HEK293 (cell line): ENCODE measurements at regions not wholly inside any gene's neighbourhood (a gene's known extent, or its start where the extent isn't known, plus 50 kb on each side); places are given as distances from the start of the nearest gene placed in this dataset.

Experiments used
- CTCF ChIA-PET: fragments of 350-600 bp; formaldehyde crosslinking; extraction: SDS; loops from one replicate; lab custom pipeline; 2021; ENCODE audit warnings: antibody characterized with exemption; lab: Yijun Ruan, JAX
- POLR2A ChIA-PET: fragments of 300-600 bp; formaldehyde crosslinking; extraction: SDS; loops from one replicate; lab custom pipeline; 2020; ENCODE audit warnings: antibody characterized with exemption, inconsistent platforms; lab: Yijun Ruan, JAX
- H3K27ac ChIP-seq: fragments of 200-500 bp; sonication (Bioruptor generic); 2 replicates; pipeline ENCODE4 v1.5.1; 2014; ENCODE audit warnings: low read depth, low read length, control low read depth, inconsistent platforms; ENCODE audit errors: extremely low read depth
- H3K36me3 ChIP-seq, 2 experiments: fragments of 200-500 bp in 1 of 2; sonication (Bioruptor generic) in 1 of 2; 1 replicate in 1 of 2; 2 replicates in 1 of 2; pipeline ENCODE4 v1.5.1; 2014 to 2017; ENCODE audit warnings: inconsistent platforms in 2 of 2, low read length in 2 of 2; ENCODE audit not compliant: control insufficient read depth in 2 of 2, insufficient read depth in 1 of 2
- H3K4me1 ChIP-seq: fragments of 200-500 bp; sonication (Bioruptor generic); 2 replicates; pipeline ENCODE4 v1.5.1; 2014; ENCODE audit warnings: mild to moderate bottlenecking, low read length, inconsistent platforms; ENCODE audit not compliant: control insufficient read depth, insufficient read depth
- H3K4me3 ChIP-seq: 2 replicates; pipeline ENCODE4 v1.5.1; 2011; ENCODE audit warnings: low read depth, mild to moderate bottlenecking, control low read depth, low read length, moderate library complexity
- H3K9me3 ChIP-seq: fragments of 200-500 bp; sonication (Bioruptor generic); 2 replicates; pipeline ENCODE4 v1.5.1; 2014; ENCODE audit warnings: low read depth, low read length, inconsistent platforms; ENCODE audit not compliant: control insufficient read depth, insufficient read depth
- ATF2 ChIP-seq: fragments of 450-650 bp; formaldehyde crosslinking; IDR thresholded peaks from 2 replicates; pipeline ENCODE4 v1.5.1; 2016; ENCODE audit warnings: missing biosample characterization, missing genetic modification characterization, low read depth
- KLF1 ChIP-seq: fragments of 450-650 bp; formaldehyde crosslinking; IDR thresholded peaks from 2 replicates; pipeline ENCODE4 v1.5.1; 2016; ENCODE audit warnings: missing biosample characterization, missing genetic modification characterization
- MEIS1 ChIP-seq: sonication (generic); formaldehyde crosslinking; IDR thresholded peaks from 2 replicates; pipeline ENCODE4 v1.8.1; 2022; ENCODE audit warnings: missing genetic modification reagents, mild to moderate bottlenecking, borderline replicate concordance
- TSHZ1 ChIP-seq: fragments of 450-650 bp; formaldehyde crosslinking; IDR thresholded peaks from 2 replicates; pipeline ENCODE4 v1.5.1; 2016; ENCODE audit warnings: missing biosample characterization, missing genetic modification characterization, borderline replicate concordance
- ZNF121 ChIP-seq: fragments of 450-650 bp; formaldehyde crosslinking; IDR thresholded peaks from 2 replicates; pipeline ENCODE4 v1.5.1; 2016; ENCODE audit warnings: missing biosample characterization, missing genetic modification characterization
- ZNF146 ChIP-seq: fragments of 450-650 bp; formaldehyde crosslinking; IDR thresholded peaks from 2 replicates; pipeline ENCODE4 v1.5.1; 2016; ENCODE audit warnings: missing biosample characterization, missing genetic modification characterization
- ZNF214 ChIP-seq: fragments of 450-650 bp; formaldehyde crosslinking; IDR thresholded peaks from 2 replicates; pipeline ENCODE4 v1.5.1; 2017; ENCODE audit warnings: missing biosample characterization, mild to moderate bottlenecking, missing genetic modification characterization, borderline replicate concordance
- ZNF324 ChIP-seq: fragments of 450-650 bp; formaldehyde crosslinking; IDR thresholded peaks from 2 replicates; pipeline ENCODE4 v1.5.1; 2016; ENCODE audit warnings: missing biosample characterization, missing genetic modification characterization
- ZNF366 ChIP-seq: fragments of 450-650 bp; formaldehyde crosslinking; conservative IDR thresholded peaks from 2 replicates; pipeline ENCODE4 v1.5.1; 2016; ENCODE audit warnings: missing biosample characterization, missing genetic modification characterization
- ZNF548 ChIP-seq: fragments of 450-650 bp; formaldehyde crosslinking; IDR thresholded peaks from 2 replicates; pipeline ENCODE4 v1.5.1; 2016; ENCODE audit warnings: missing biosample characterization, missing genetic modification characterization
- ZNF629 ChIP-seq: fragments of 450-650 bp; formaldehyde crosslinking; IDR thresholded peaks from 2 replicates; pipeline ENCODE4 v1.5.1; 2017; ENCODE audit warnings: missing biosample characterization, missing genetic modification characterization
- ZNF639 ChIP-seq: fragments of 450-650 bp; formaldehyde crosslinking; IDR thresholded peaks from 2 replicates; pipeline ENCODE4 v1.5.1; 2016; ENCODE audit warnings: missing biosample characterization, missing genetic modification characterization
- ZNF654 ChIP-seq: fragments of 450-650 bp; formaldehyde crosslinking; IDR thresholded peaks from 2 replicates; pipeline ENCODE4 v1.5.1; 2016; ENCODE audit warnings: low read depth, missing biosample characterization, missing genetic modification characterization
- ZNF658 ChIP-seq: fragments of 450-650 bp; formaldehyde crosslinking; IDR thresholded peaks from 2 replicates; pipeline ENCODE4; 2016; ENCODE audit warnings: missing biosample characterization, missing genetic modification characterization
- ZNF776 ChIP-seq: fragments of 450-650 bp; formaldehyde crosslinking; IDR thresholded peaks from 2 replicates; pipeline ENCODE4 v1.5.0; 2017; ENCODE audit warnings: missing biosample characterization, missing genetic modification characterization, borderline replicate concordance
- ZNF785 ChIP-seq: fragments of 450-650 bp; formaldehyde crosslinking; IDR thresholded peaks from 2 replicates; pipeline ENCODE4 v1.5.1; 2016; ENCODE audit warnings: missing biosample characterization, missing genetic modification characterization
- ZSCAN23 ChIP-seq: fragments of 450-650 bp; formaldehyde crosslinking; IDR thresholded peaks from 2 replicates; pipeline ENCODE4 v1.5.1; 2016; ENCODE audit warnings: missing biosample characterization, missing genetic modification characterization
- TF ChIP-seq, protein P1 (sequence below): IDR thresholded peaks from 2 replicates; pipeline ENCODE4 v1.6.1; 2011; ENCODE audit warnings: mild to moderate bottlenecking, low read depth, low read length, borderline replicate concordance
- TF ChIP-seq, protein P2 (sequence below): fragments of 450-650 bp; formaldehyde crosslinking; IDR thresholded peaks from 2 replicates; pipeline ENCODE4 v1.5.1; 2016; ENCODE audit warnings: missing biosample characterization, missing genetic modification characterization

- Histone ChIP-seq H3K27ac (no peak overlapping the region), H3K4me3 (no peak overlapping the region), H3K9me3 (no peaks in the 10 kb centered on the region), H3K4me1 (no peaks in the 10 kb centered on the region), H3K36me3 (no peaks in the 10 kb centered on the region)
- TF ChIP-seq ZNF776: no peak
- TF ChIP-seq ZNF146 (tag by site-specific recombination): no peak
- POLR2A ChIA-PET: no interaction called here
- CTCF ChIA-PET: interaction anchor here (0.6 kb wide), 2 partner anchors 12 to 123 kb away, joined by 5 read pairs; no protein-coding TSS in a partner anchor
These were observed 739.3 kb upstream of the FAM241A start for GRCh38 chr4:111405989-111406388.

DNA sequence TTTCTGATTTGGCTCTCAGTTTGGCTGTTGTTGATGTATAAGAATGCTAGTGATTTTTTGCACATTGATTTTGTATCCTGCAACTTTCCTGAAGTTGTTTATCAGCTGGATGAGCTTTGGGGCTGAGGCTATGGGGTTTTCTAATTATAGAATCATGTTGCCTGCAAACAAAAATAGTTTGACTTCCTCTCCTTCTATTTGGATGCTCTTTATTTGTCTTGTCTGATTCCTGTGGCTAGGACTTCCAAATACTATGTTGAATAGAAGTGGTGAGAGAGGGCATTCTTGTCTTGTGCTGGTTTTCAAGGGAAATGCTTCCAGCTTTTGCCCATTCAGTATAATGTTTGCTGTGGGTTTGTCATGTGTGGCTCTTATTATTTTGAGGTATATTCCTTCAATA is 734.7 kb upstream of the FAM241A start:
- POLR2A ChIA-PET: no interaction called here
- TF ChIP-seq ZSCAN23 (no peak), ZNF324 (tag by site-specific recombination) (no peak)

GRCh38 chr4:111417521-111417920 is 727.7 kb upstream of the FAM241A start:
- POLR2A ChIA-PET: no interaction called here
- no peaks in the 10 kb centered on the region for H3K9me3 ChIP-seq
- no peak overlapping the region for H3K4me3 ChIP-seq
- H3K36me3 ChIP-seq: no peaks in the 10 kb centered on the region
- CTCF ChIA-PET: interaction anchor here (0.7 kb wide), 1 partner anchor 11 kb away, joined by 5 read pairs; no protein-coding TSS in a partner anchor
- no peaks in the 10 kb centered on the region for H3K4me1 ChIP-seq
- no peak overlapping the region for H3K27ac ChIP-seq
- TF ChIP-seq MEIS1 (no peak), ZNF639 (tag by site-specific recombination) (no peak), ZNF214 (tag by site-specific recombination) (no peak), ZNF121 (tag by site-specific recombination) (no peak), ZNF366 (tag by site-specific recombination) (no peak), ZNF629 (tag by site-specific recombination) (no peak), ZNF654 (tag by site-specific recombination) (no peak), ZNF785 (tag by site-specific recombination) (no peak), ZNF658 (tag by site-specific recombination) (no peak), ATF2 (no peak), ZNF548 (no peak), KLF1 (tag by site-specific recombination) (no peak), TSHZ1 (no peak)
- TF ChIP-seq, protein P1, sequence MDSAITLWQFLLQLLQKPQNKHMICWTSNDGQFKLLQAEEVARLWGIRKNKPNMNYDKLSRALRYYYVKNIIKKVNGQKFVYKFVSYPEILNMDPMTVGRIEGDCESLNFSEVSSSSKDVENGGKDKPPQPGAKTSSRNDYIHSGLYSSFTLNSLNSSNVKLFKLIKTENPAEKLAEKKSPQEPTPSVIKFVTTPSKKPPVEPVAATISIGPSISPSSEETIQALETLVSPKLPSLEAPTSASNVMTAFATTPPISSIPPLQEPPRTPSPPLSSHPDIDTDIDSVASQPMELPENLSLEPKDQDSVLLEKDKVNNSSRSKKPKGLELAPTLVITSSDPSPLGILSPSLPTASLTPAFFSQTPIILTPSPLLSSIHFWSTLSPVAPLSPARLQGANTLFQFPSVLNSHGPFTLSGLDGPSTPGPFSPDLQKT: no peak
- TF ChIP-seq, protein P2, sequence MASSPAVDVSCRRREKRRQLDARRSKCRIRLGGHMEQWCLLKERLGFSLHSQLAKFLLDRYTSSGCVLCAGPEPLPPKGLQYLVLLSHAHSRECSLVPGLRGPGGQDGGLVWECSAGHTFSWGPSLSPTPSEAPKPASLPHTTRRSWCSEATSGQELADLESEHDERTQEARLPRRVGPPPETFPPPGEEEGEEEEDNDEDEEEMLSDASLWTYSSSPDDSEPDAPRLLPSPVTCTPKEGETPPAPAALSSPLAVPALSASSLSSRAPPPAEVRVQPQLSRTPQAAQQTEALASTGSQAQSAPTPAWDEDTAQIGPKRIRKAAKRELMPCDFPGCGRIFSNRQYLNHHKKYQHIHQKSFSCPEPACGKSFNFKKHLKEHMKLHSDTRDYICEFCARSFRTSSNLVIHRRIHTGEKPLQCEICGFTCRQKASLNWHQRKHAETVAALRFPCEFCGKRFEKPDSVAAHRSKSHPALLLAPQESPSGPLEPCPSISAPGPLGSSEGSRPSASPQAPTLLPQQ (tag by site-specific recombination): no peak

More for the DNA sequence above, 734.7 kb upstream of the FAM241A start:
- no peaks in the 10 kb centered on the region for H3K9me3 ChIP-seq
- no peak overlapping the region for H3K27ac ChIP-seq
- CTCF ChIA-PET: interaction anchor here (0.6 kb wide), 1 partner anchor 692 kb away, joined by 3 read pairs; no protein-coding TSS in a partner anchor
- no peaks in the 10 kb centered on the region for H3K36me3 ChIP-seq
- no peaks in the 10 kb centered on the region for H3K4me1 ChIP-seq
- H3K4me3 ChIP-seq: no peak overlapping the region
